RKO (cell line): ENCODE measurements at regions not wholly inside any gene's neighbourhood (a gene's known extent, or its start where the extent isn't known, plus 50 kb on each side); places are given as distances from the start of the nearest gene placed in this dataset.

Experiments used
- DNase-seq: peaks from one replicate; pipeline ENCODE4 v3.0.0-alpha.2; 2016; ENCODE audit warnings: low spot score

GRCh38 chr5:171629628-171630349 lies 155.8 kb upstream of the SMIM23 start:
- peak; percentile 70 for DNase-seq

- no peak for DNase-seq
Measured at GRCh38 chr5:171630350-171631065, 155.1 kb upstream of the SMIM23 start.

- DNase-seq, result no peak
Measured at GRCh38 chr5:171632616-171633015, 153.0 kb upstream of the SMIM23 start.

- no peak for DNase-seq
Measured at GRCh38 chr5:171633776-171634470, 151.7 kb upstream of the SMIM23 start.

DNA sequence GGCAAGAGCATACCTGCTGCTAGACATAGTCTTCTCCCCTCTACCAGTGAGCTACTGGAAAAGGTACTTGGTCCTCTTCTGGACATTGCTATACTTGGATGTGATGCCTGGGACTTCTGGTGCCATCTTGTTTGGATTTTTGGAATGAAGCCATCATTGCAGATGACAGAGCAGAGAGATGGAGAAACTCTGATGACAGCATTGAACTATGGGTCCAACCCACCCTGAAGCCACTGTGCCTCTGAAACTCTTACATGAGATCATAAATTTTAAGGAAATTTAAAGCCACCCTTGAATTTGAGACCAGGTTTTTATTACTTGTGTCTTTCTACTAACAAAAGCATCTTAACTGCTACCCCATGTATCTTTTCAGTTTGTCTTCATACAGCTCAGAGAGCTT lies 151.1 kb upstream of the SMIM23 start:
- no peak for DNase-seq

- DNase-seq, result no peak
Measured at GRCh38 chr5:171635028-171635427, 150.6 kb upstream of the SMIM23 start.

- no peak for DNase-seq
Measured at GRCh38 chr5:171635561-171636245, 149.9 kb upstream of the SMIM23 start.

DNA sequence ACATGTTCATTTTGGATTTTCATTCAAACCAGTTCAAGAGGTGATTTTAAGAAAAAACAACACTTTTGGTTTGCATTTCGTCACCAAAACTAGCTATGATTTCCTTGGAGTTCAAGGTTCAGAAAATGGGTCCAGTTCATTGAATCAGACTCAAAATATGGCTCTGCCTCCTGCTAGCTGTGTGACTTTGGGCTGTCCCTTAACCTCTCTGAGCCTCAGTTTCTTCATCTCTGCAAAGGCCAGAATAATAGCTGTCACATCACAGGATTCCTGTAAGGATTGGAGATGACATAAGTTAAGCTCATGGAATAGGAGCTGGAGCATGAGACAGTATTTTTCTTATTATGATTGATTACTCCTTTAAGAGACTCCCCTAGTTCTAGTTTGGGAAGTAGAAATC lies 147.8 kb upstream of the SMIM23 start:
- DNase-seq, result no peak

DNA sequence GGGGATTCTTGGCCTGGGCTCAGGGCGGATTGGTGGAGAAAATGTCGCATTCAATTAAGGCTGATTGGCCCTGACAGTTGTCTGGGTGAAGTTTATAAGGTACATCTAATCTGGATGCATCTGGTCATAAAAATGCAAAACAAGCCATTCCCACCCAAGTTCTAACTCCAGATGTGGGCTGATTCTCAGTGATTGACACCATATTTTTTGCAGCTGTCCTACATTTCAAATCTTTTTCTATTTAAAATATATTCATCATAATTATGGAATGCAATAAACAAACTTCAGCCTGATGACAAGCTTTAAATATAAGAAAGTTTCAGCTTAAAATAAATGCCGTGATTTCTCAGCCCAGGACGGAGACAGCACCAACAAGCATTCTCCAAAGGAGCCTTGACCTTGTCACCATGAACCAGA lies 146.4 kb upstream of the SMIM23 start:
- no peak for DNase-seq

- DNase-seq, result no peak
Measured at GRCh38 chr5:171639966-171640365, 145.7 kb upstream of the SMIM23 start.

DNA sequence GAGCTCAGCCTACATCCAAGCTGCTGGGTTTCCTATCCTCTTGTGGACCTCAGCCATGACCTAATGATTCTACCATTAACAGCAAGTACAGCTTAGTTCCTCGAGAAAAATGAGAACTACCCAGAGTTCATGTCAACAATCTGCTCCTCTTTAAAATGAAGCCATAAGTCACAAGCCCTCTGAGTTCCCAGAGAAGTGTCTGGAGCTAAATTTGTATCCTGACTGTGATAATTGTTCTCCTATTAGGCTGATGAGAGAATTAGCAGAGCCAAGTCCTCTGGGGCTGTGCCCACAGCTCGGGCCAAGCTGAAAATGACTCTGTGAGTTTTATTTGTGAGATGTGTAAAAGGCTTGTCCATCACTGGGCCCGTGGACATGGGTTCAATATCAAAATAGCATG lies 145.1 kb upstream of the SMIM23 start:
- DNase-seq, result no peak

GRCh38 chr5:171641891-171642290 lies 143.7 kb upstream of the SMIM23 start:
- no peak for DNase-seq

DNA sequence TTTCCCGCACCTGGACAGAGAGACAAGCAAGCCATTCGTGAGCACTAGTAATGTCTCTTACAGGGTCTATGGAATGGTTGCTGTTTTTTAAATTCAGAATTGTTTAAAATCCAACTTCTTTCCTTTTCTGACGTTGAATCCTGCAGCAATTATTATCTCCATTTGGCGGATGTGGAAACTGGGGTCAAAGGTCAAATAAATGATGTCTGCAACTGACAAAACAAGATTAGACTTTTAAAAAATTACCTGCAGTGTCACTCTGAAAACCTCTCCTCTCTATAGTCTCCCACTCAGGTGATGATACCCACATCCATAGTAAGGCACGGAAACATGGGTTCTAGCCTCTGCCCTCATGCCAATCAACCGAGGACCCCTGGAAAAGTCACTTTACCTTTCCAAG lies 142.7 kb upstream of the SMIM23 start:
- DNase-seq, result no peak

- DNase-seq, result no peak
Measured at GRCh38 chr5:171644536-171644935, 141.1 kb upstream of the SMIM23 start.

- no peak for DNase-seq
Measured at GRCh38 chr5:171646102-171647042, 139.2 kb upstream of the SMIM23 start.

DNA sequence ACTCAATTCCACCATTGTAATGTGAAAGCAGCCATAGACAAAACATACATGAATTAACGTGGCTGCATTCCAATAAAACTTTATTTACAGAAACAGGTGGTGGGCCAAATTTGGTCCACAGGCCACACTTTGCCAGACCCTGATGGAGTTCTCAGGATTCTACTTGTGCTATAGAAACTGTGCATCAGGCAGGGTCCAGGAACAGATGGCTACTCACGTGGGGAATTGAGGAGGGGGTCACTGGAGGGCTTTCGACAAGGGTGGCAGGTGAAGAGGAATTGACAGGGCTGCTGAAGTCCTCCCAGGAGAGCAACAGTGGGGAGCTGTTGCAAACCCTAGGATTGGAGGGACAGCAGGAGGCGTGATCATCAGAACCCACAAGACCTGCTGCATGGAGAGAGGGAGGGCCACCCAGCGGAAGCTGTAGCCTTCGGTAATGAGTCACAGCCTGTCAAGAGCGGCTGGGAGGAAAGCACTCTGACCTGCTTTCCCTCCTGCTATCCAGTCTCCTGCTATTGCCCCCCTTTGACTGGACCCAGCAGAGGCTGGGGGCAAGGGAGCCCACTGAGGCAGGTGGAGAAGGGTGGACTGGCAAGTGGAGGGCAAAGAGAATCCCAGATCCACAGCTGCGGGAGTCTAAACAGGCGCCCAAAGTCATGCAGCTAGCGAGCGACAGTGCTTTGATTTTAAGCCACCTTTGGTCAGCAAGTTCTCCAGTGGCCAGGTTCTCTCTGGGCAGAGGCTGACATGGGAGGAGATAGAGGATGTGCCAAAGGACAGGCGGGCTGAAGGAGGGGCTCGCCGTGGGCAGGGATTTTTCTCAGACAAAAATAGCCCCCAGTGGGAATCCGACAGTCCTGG lies 138.3 kb upstream of the SMIM23 start:
- peak; percentile 75 for DNase-seq

GRCh38 chr5:171647904-171648260 lies 137.7 kb upstream of the SMIM23 start:
- DNase-seq, result no peak

DNA sequence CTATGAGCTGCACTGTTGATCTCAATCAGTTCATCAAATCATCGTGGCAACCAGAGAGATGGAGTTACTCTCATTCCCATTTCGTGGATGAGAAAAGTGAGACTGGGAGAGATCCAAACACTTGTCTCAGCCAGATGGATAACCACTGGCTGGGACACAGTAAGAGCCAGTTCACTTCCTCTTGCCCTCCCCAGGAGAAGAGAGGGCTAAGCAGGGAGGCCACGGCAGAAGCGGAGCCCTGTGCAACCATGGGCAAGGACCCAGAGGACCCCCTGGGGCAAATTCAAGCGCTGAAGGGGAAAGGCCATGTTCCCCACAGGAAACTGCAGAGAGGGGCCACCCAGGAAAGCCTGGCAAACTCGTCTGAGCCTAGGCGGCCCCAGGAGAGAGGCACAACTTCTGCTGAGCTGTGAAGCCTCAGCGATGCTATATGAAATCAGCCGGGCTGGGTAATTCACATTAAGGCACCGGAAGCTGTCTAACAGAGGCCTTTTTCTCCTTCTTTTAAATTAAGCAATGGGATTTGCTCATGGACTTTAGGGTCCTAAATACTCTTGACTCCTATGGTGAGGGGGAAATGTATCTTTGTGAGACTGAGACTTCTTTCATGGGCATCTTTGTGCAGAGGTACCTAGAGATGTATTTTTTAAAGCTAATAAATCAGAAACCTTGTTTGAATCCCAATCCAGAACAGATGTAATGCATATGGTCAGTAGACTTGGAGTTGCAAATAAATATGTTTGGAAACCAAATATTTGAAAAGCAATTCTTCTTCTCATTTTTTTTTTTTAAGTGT lies 137.1 kb upstream of the SMIM23 start:
- DNase-seq, result no peak

- no peak for DNase-seq
Measured at GRCh38 chr5:171649075-171649401, 136.6 kb upstream of the SMIM23 start.

- no peak for DNase-seq
Measured at GRCh38 chr5:171650597-171650996, 135.0 kb upstream of the SMIM23 start.
